HG03095 (cell line): ENCODE measurements at regions not wholly inside any gene's neighbourhood (a gene's known extent, or its start where the extent isn't known, plus 50 kb on each side); places are given as distances from the start of the nearest gene placed in this dataset.
"Not testable (repeated sequence)": the region's sequence is repeated elsewhere in the genome, so short reads cannot be mapped to it uniquely, and the experiment has no call there.

Experiments used
- ATAC-seq: cut with Tn5 transposase; IDR thresholded peaks from one replicate; pipeline ENCODE4 v1.9.1; 2021; ENCODE audit warnings: moderate library complexity; ENCODE audit not compliant: unreplicated experiment

DNA sequence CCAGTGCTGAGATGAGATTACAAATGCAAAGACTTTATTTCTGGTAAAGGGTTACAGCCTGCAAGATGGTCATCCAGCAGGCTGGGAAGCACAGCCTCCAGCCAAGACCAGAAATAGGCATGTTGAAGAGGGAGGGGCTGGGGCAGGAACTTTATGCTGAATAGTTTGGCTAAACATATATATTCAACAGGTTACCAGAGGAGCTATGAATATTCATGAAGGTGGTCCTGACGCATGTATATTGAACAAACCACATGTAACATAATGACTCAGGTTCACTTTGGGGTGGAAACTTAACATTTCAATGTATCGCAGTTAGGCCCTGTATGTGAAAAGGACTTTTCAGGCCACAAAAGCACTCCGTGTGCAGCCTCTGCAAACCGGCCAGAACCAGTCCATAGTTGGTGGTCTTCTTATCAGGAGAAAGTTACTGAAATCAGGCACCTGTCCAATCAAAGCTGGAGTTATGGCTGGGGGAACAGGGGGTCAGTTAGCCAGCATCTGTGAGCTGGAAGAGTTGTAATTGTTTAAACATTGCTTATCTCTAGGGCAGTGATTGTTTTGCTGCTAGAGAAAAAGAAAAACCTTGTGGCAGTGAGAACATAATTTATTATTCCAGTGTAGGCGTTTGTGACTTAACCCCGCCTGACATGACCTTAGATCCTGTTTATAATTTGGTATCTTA is 372.9 kb upstream of the AUTS2 start:
- ATAC-seq: no peak

DNA sequence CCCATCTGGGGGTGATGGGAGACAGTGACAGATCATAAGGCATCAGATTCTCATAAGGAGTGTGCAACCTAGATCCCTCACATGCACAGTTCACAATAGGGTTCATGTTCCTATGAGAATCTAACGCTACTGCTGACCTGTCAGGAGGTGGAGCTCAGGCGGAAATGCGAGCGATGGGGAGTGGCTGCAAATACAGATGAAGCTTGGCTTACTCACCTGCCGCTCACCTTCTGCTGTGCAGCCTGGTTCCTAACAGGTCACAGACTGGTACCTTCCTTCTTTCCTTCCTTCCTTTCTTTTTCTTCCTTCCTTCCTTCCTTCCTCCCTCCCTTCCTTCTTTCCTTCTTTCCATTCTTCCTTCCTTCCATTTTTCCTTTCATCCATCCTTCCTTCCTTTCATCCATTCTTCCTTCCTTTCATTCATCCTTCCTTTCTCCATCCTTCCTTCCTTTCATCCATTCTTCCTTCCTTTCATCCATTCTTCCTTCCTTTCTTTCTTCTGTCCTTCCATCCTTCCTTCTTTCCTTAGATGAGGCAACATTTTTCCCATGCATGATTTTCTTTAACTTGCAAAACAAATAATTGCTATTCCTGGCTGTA is 370.0 kb upstream of the AUTS2 start:
- no peak for ATAC-seq

DNA sequence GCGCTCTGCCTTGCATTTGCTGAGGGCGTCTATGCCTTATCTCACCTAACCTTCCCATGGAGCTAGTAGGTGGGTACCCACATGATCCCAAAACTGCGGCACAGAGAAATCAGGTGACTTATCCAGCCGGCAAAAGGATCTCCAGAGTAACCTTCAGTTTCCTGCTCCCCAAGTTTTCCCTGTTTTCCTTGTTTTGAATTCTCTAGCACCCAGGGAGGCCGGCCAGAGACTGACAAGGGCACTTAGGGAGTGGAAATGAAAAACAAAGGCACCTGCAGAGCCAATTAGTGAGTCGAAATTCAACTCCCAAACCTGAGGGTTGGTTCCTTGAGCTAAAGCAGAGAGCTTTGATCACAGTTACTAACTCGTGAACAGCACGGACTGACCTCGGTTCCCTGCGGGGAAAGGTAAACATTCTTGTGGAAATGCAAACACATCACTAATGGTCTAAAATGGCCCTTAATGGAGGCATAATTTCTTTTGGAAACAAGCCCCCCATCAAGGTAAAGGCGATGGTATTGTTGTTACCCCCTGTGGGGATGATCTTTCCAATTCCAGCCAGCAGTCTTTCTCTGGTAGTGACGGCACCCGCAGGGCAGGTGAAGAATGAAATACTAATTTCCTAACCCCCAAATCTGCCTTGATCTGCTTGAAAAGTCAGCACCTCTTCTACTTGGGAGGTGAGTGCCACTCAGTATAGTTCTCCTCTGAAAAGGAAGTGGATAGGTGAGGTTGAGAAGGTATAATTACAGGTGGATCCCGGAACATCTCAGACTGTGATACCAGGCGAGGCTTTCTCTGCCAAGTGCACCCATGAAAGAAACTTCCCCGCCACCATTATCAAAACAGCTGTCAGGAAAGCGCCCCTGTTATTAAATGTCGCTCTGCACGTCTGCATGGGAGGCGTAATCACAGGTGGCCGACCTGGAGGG is 365.6 kb upstream of the AUTS2 start:
- ATAC-seq: no peak

DNA sequence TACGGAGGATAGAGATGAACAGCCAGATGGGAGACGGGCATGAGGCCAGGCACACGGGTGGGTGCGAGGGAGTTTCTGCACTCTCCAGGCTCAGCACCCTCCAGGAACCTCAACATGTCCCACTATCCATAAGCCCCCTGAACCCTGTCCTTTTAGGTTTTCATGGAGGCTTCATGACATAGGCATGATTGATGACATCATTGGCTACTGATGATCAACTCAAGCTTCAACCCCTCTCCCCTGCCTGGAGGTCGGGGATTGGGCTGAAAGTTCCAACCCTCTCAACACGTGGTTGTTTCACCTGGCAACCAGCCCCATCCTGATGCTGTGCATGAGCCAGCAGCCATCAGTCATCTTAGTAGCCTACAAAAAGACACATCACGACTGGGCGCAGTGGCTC is 360.7 kb upstream of the AUTS2 start:
- no peak for ATAC-seq

DNA sequence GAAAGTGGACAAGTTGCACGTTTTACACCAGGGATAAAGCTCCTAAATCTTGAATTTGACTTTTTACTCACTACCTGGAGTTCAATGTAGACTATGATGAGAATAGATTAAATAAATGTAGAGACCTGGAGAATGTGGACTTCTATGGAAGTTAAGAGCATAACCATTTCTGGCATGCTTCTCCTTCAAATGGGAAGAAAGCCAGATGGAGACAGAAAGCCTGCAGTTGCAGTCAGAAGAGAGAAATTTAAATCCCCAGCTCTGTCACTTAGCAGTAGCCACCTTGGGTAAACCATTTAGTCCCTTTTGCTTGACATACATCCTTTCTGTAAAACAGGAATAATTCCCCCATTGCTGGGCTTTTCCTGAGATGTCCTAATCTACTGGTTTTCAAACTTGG is 355.3 kb upstream of the AUTS2 start:
- no peak for ATAC-seq

DNA sequence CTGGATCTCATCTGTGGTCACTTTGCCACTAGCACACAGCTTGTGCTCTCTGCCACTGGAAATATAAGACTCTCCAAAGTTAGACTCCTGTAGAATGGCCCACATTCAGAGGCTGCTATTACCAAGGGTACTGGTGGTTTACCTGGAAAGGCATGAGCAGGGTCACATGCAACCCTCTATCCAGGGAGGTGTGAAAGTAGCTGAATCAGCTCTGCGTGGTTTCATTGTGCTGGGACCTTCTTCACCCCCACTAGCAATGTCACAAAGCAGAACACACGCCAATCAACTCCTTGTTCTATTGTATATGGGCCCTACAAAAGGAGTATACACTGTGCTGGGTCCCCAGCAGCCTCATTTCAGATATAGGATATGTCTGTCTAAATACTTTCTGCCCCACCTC is 353.6 kb upstream of the AUTS2 start:
- ATAC-seq: no peak

DNA sequence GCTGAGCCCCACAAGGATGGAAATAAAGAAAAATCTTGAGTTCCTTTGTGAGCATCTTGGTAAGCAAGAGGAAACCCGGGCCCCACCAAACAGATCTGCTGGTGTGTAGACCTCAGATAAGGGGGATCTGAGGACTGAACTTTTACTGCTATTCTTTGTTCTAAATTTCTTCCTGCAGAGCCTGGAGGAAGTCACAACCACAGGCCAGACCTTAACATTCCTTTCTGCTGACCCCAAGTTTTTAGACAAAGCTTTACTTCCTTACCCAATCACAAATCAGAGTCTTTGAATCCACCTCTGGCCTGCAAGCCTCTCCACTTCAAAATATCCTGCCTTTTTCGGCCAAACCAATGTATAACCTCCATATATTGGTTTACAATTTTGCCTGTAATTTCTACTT is 352.6 kb upstream of the AUTS2 start:
- no peak for ATAC-seq

DNA sequence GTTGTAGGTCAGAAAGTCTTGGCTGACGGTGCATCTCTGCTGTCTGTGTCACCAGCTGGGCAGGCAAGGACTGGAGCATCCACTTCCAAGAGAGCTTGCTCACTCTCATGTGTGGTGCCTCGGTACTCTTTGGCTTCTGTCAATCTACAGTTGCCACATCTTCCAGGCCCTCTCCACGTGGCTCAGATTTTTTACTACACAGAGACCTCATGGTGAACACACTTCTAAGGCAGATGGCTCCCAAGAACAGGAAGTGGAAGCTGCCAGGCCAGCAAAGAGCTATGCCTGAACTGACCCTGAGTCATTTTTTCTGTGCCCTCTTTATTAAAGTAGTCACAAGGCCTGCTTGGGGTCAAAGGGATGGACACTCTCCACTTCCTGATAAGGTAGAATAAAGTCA is 351.5 kb upstream of the AUTS2 start:
- no peak for ATAC-seq

DNA sequence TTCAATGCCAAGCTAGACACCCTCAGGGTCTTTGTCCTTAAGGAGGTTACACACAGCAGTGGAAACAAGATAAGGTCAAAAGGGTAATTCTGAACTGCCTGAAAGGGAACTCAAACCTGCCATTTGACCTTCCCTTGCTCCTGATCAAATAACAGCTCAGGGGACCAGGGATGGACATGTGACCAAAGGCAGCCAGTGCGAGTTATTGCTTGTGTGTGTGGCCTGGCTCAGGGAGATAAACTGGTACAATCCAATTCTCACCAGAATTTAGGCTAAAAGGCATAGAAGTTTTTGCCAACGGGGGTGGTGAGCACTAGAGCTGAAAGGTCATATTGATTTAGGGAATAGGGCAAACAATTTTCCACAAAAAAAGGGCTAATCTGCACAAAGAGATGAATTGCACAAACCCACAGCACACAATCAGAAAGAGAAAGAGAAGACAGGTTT is 349.9 kb upstream of the AUTS2 start:
- not testable (repeated sequence) for ATAC-seq

DNA sequence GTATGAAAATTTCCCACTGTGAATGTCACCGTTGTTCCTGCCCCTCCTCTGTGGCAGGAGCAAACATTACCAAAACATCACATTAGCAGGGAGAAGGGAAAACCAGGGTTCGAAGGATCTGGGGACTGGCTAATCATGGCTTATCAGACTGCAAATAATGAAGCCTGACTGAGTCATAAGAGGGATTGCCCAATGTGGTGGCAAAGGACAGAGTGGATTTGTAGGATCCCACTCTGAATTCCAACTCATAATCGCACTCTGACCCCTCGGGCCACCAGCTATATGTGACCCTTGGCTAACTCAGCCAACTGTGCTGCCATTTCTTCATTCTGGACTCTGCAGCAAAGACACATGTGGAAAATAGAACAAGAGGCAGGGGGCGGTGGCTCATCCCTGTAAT is 347.3 kb upstream of the AUTS2 start:
- ATAC-seq: no peak

DNA sequence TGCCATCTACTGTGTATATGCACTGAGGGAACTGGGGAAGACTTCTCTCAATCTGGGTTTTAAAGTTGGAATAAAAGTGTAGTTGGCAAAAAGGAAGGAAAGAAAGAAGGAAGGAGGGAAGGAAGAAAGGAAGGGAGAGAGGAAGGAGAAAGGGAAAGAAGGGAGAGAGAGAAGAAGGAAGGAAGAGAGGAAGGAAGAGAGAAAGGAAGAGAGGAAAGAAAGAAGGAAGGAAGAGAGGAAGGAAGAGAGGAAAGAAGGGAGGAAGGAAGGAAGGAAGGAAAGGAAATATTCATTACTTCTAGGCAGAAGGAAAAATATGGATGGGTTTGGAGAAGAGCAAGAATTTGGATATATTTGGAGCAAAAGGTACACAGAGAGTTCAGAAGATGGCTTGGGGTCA is 343.6 kb upstream of the AUTS2 start:
- no peak for ATAC-seq

DNA sequence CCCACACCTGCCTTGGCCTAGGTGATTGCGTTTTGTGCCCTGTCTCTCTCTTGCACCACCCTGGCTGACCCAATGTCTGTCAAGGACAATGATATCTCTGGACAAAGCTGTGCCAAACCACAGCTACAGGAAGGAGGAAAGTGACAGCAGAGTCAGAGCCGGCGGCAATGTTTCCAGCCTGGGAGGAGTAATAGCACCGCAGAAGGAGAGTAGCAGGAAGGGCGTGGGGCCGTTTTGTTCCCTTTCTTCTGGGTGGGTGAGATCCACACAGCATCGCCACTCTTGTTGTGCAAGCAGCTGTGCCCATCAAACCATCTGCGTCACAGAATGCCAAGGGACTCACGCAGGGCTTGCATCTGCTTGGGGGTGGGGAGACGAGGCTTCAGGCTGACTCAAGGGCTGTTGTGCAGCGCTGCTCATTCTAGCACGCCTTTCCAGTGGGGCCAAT is 341.6 kb upstream of the AUTS2 start:
- no peak for ATAC-seq

DNA sequence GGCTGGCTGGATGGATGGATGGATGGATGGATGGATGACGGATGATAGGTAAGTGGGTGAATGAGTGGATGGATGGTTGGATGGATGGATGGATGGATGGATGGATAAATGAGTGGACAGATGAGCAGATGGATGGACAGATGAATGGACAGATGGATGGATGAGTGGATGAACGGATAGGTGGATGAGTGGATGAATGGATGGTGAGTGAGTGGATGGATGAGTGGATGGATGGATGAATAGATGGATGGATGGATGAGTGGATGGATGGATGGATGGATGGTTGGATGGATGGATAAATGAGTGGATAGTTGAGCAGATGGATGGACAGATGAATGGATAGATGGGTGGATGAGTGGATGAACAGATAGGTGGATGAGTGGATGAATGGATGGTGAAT is 340.7 kb upstream of the AUTS2 start:
- no peak for ATAC-seq

DNA sequence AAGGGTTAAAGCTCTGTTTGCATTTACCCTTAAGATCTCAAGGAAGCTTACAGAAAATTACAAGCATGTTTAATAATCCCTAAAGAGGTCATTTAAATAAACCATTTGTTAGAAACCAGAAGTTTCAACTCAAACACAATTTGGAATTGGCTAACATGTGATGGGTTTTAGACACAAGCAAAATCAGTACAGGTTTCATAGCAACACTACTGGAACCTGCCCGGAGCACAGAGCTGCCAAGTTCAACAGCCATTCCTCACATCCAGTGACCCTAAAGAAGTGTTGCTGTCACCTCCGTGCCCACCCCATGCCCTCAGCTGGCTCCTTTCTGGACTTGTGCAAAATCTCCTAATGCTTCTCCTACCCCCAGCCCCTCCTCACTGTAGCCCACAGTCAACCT is 338.8 kb upstream of the AUTS2 start:
- ATAC-seq: no peak

DNA sequence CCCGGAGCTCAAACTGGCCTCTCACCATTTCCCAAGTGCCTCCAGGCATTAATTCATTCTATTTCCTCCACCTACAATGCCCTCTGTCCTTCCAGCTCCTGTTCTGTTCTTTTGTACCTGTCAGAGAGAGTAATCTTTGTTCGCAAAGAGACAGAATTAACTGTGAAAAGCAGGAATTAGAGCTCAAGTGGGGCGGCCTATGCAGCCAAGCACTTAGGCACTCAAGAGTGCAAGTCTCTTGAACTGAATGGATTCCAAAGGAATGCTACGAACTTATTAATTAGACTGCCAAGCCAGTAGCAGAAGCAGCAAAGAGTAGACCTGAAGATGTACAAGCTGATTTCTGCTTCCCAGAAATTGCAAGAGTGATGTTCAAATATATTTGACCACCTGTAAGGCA is 338.3 kb upstream of the AUTS2 start:
- no peak for ATAC-seq

DNA sequence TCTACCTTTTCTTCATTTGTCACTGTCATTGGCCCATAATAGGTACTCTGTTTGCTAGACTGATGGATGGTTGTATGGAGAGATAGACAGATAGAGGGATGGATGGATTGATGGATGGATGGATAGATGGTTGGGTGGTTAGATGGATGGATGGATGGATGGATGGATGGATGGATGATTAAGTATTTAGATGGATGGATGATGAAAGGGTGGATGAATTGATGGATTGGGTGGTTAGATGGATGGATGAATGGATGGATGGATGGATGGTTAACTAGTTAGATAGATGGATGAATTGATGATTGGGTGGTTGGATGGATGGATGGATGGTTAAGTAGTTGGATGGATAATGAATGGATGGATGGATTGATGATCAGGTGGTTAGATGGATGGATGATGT is 334.7 kb upstream of the AUTS2 start:
- ATAC-seq: no peak

DNA sequence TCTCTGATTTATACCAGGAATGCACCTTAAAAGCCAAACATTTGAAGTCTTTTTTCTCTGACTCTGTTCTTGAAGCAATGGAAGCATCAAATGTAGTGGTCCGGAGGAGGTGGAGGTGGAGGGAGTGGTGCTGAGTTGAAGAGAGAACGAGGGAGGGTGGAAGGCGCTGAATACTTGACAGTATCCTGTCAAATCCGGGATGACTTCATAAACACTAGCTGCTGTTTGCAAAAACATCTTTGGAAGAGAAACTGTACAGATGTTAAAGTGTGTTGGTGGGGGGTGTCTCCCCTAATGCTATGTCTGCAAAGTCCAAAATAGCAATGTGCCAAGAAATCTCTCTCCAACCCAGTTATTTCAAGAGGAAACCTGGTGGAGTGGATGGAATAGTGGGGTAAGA is 328.5 kb upstream of the AUTS2 start:
- no peak for ATAC-seq

DNA sequence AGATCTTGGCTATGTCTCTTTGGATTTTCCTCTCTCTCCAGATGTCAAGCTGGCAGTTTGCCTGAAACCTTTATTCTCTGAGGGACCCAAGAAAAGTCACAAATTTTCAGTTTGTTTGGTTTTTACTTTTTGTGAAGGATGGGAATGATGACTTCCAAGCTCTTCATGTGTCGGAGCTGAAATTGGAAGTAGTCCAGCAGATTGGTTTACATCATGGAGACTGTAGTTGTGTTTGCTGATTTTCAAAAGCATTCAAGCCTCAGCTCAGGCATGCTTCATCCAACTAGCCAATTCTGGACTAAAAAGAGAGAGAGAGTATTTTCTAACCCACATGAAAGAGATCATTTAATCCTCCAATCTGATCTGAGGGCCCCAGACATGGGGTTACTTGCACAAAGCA is 326.2 kb upstream of the AUTS2 start:
- ATAC-seq: no peak

DNA sequence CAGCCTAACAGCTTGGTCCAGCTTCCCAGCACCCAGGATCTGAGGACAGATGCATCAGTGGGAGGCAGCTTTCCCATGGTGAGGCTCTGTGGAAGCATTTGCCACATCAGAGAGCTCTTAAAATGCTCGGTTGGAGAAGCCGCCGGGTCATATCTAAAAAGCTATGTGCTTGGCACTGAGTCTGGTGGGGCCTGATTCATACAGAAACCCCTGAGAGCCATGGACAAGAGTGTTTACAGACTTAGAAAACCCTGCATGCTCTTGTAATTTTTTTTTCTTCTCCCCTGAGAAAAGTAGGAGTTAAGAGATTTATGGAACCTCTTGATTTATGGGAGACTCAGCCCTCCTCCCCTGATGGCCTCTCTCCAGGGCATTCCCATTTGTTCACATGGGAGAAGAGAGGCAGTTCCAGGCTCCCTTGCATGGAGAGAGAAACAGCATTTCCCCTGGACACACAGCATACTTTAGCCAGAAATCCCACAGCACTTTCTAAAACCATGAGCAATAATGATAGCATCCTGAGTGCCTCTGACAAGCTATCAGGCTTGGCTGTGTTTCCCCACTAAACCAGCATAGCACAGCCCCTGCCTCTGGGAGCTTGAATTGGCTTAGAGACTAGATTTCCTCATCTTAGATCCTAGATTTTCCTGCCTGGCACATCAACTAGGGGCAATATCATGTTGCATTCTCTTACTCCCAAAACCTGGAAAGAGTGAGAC is 322.1 kb upstream of the AUTS2 start:
- no peak for ATAC-seq

DNA sequence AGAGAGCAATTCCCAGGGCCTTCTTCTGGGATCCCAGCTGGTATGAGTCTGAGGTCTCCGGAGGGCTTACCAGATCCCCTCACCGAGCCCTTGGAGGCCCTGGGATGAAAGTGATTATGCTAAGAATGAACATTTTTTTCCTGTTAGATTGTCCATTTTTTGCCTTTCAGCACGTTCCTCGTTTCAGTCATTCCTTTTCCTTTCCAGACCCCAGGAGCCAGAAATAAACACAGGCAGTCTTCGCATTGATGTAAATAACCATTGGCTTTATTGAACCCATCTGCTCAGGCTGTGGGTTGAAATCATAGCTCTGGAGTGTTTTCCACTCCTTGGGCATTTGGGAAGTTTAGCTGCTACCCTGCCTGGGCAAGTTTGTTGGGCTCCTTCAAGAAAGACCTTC is 320.9 kb upstream of the AUTS2 start:
- ATAC-seq: no peak

DNA sequence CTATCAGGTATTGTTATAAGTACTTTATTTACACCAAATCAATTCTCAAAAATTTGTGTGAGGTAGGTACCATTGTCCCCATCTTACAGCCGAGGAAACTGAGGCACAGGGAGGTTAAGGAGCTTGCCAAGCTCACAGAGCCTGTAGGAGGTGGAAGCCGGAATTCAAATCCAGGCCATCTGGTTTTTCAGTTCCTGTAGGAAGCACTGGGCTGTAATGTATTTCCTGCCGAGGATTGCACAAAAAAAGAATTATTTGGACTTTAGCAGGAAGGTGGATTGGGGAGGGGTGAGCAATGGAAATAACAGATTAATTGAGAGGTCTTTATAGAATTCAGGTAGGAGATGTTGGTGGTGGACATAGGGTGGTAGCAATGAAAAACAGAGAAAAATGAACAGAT is 315.3 kb upstream of the AUTS2 start:
- ATAC-seq: no peak
